ENCODE measurements at regions not wholly inside any gene's neighbourhood (a gene's known extent, or its start where the extent isn't known, plus 50 kb on each side); places are given as distances from the start of the nearest gene placed in this dataset.

DNA sequence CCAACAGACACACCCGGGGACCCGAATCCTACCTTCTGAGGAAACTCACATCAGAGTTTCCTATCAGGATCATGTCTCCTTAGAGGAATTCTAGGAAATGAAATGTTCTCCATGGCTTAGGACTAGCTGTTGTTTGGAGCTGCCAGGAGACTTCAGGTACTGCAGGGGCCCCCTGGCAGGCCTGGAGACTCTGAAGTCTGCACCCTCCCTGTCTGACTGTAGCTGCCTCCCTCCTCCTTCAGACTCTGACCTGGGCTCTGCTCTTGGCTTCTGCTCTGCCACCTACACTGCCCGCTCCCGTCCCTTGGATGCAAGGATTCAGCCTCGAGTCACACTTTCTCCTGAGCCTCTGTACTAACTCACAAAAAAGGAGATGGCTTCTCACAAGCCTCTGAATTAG is 232.8 kb downstream of the INHBA start:
- H3K4me1 ChIP-seq (ENCODE audit: control insufficient read depth in 1 of 2, insufficient read depth in 1 of 2, low read depth in 1 of 2, low read length in 1 of 2): peaks cover 12 to 21% of the 10 kb centered on the region in 2 experiments
- H3K9me3 ChIP-seq: no peaks in the 10 kb centered on the region
- TF ChIP-seq, protein P1, sequence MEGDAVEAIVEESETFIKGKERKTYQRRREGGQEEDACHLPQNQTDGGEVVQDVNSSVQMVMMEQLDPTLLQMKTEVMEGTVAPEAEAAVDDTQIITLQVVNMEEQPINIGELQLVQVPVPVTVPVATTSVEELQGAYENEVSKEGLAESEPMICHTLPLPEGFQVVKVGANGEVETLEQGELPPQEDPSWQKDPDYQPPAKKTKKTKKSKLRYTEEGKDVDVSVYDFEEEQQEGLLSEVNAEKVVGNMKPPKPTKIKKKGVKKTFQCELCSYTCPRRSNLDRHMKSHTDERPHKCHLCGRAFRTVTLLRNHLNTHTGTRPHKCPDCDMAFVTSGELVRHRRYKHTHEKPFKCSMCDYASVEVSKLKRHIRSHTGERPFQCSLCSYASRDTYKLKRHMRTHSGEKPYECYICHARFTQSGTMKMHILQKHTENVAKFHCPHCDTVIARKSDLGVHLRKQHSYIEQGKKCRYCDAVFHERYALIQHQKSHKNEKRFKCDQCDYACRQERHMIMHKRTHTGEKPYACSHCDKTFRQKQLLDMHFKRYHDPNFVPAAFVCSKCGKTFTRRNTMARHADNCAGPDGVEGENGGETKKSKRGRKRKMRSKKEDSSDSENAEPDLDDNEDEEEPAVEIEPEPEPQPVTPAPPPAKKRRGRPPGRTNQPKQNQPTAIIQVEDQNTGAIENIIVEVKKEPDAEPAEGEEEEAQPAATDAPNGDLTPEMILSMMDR (IDR thresholded peaks at IDR 0.05): no peak

DNA sequence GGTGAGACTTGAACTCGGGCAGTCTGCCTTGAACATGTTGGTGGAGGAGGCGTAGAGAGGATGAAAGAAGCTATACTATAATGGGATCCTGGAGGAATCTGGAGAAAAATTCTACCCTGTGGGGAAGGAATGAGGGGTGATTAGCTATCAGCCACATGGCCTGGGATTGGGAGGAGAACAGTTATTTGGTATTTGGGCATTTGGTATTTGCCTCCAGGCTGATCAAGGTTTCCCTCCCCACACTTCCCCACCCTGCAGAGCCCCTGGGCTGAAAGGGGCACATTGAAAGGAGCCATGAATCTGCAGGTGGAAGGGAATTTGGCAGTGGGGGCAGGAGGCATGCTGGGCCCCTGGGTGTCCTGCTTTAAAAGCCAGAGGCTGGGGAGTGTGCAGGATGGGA is 235.3 kb downstream of the INHBA start:
- Histone ChIP-seq H3K27ac (no peak overlapping the region), H3K27me3 (no peaks in the 10 kb centered on the region), H3K9me3 (no peaks in the 10 kb centered on the region), H3K36me3 (no peaks in the 10 kb centered on the region), H3K4me1 (ENCODE audit: control insufficient read depth in 1 of 2, insufficient read depth in 1 of 2, low read depth in 1 of 2, low read length in 1 of 2) (peaks cover 12 to 21% of the 10 kb centered on the region in 2 experiments), H3K4me3 (ENCODE audit: low read depth in 1 of 2, low read length in 1 of 2) (no peak overlapping the region)
- TF ChIP-seq, protein P1 (IDR thresholded peaks at IDR 0.05): no peak

More for the DNA sequence above, 232.8 kb downstream of the INHBA start:
- H3K27ac ChIP-seq: no peak overlapping the region
- H3K4me3 ChIP-seq (ENCODE audit: low read depth in 1 of 2, low read length in 1 of 2): no peak overlapping the region
- H3K27me3 ChIP-seq: no peaks in the 10 kb centered on the region
- no peaks in the 10 kb centered on the region for H3K36me3 ChIP-seq

DNA sequence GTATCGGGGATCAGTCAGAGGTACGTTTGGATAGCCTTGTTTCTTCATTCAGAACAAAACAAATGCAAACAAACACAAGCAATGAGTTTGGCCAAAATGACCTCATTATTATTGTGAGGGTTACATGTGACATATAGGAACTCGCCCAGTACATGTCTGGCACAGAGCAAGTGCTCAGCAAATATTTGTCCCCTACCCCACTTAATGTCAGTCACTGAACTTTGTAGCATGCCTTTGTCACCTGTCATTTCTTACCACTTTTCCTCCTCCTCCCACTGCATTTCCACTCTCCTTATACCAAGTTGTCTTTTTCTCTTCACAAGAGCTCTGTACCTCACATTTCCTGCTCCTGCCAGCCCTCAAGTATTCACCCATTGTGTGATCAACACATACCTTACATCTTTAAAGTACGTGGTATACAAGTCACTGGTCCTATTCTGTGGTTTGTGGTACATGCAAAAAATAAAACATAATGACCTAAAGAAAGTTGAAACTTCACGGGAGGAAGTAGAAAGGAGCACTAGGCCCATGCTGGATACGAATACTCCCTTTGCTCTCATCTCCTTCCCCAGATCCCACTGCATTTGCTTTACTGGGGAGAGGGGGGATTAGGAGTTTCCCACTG is 236.0 kb downstream of the INHBA start:
- H3K4me1 ChIP-seq (ENCODE audit: control insufficient read depth in 1 of 2, insufficient read depth in 1 of 2, low read depth in 1 of 2, low read length in 1 of 2): peaks cover 12 to 21% of the 10 kb centered on the region in 2 experiments
- TF ChIP-seq, protein P1 (IDR thresholded peaks at IDR 0.05): no peak
- H3K36me3 ChIP-seq: no peaks in the 10 kb centered on the region
- H3K27ac ChIP-seq: no peak overlapping the region
- no peak overlapping the region for H3K4me3 ChIP-seq (ENCODE audit: low read depth in 1 of 2, low read length in 1 of 2)
- H3K9me3 ChIP-seq: no peaks in the 10 kb centered on the region
- no peaks in the 10 kb centered on the region for H3K27me3 ChIP-seq

DNA sequence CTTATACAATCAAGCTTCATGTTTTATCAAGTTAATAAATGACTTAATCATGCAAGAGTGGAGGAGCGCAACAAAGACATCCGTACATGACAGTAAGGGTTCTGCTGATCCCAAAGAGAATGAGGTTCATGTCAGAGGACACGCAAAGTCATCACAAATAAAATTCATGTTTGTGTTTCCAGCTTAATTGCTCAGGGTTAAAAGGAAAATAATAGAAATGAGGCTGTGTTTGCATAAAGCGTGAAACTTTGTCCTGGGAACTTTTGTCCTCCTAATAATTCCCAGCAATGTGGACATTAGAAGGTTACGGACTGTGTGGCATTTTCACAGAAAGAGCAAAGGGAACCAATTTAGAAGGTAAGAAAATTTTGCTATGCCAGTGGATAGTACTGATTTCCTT is 237.3 kb downstream of the INHBA start:
- peaks cover 14 to 24% of the 10 kb centered on the region in 2 experiments for H3K4me1 ChIP-seq (ENCODE audit: control insufficient read depth in 1 of 2, insufficient read depth in 1 of 2, low read depth in 1 of 2, low read length in 1 of 2)
- TF ChIP-seq, protein P1 (IDR thresholded peaks at IDR 0.05): no peak

DNA sequence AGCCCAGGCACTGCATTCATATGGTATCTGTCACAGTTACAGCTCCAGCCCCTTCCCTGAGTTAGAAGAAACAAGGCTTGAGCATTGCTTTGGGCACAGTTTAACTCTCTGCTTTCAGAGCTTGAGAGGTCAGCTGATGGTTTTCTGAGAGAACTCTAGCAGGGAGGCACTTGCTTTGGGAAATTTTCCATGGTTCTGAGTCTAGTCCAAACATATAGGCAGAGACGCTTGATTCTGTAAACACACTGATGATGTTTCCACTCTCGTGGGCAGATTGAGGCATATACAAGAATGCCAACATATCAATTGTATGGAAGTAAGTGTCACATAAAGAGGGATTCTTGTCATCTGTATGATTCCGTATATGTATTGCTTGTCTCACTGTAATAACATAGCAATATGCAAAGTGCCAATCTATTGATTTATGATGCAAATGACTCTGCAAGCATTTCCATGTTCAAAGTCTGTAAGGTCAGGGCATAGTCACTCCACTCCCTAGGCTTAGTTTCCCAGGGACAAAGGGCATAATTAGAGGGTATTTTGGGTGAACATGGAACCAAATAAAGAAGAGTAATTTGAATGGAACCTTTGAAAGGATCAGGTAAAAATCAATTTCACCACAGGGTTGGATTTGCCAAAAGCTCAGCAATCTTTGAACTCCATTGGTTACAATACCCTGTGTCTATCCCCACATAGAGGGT is 239.0 kb downstream of the INHBA start:
- TF ChIP-seq, protein P1 (IDR thresholded peaks at IDR 0.05): no peak
- peaks cover 27 to 35% of the 10 kb centered on the region in 2 experiments for H3K4me1 ChIP-seq (ENCODE audit: control insufficient read depth in 1 of 2, insufficient read depth in 1 of 2, low read depth in 1 of 2, low read length in 1 of 2)
- H3K36me3 ChIP-seq: no peaks in the 10 kb centered on the region
- no peak overlapping the region for H3K4me3 ChIP-seq (ENCODE audit: low read depth in 1 of 2, low read length in 1 of 2)
- H3K27me3 ChIP-seq: no peaks in the 10 kb centered on the region
- H3K27ac ChIP-seq: no peak overlapping the region
- H3K9me3 ChIP-seq: no peaks in the 10 kb centered on the region

More for the DNA sequence above, 237.3 kb downstream of the INHBA start:
- no peaks in the 10 kb centered on the region for H3K36me3 ChIP-seq
- H3K27ac ChIP-seq: no peak overlapping the region
- no peaks in the 10 kb centered on the region for H3K27me3 ChIP-seq
- no peaks in the 10 kb centered on the region for H3K9me3 ChIP-seq
- H3K4me3 ChIP-seq (ENCODE audit: low read depth in 1 of 2, low read length in 1 of 2): no peak overlapping the region
